ENCODE measurements at regions not wholly inside any gene's neighbourhood (a gene's known extent, or its start where the extent isn't known, plus 50 kb on each side); places are given as distances from the start of the nearest gene placed in this dataset.

DNA sequence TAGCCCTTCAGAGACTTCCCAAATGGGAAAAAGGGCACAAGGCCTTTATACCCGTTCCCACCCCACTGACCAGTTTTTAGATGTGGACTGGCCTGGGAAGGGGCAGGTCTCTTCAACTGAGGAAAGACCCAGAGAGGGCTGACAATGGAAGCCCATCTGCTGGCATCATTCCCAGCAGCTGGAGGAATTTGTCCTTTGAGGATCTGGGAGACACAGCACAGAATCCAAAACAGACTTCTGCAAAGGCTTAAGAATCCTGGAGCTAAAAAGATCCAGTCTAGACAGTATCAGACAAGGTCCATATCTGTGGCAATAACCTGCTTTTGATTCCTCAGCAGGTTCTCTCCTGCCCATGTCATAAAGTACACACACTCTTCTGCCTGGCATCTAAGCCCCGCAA is 329.2 kb downstream of the TMEM167A start:
- TF ChIP-seq CTCF (IDR thresholded peaks at IDR 0.05; ENCODE audit: control extremely low read depth in 1 of 3, insufficient read depth in 1 of 3, low read depth in 1 of 3, low read length in 3 of 3) (no peak), SRF (IDR thresholded peaks at IDR 0.05; ENCODE audit: low read depth, low read length) (no peak), CREB1 (IDR thresholded peaks at IDR 0.05) (no peak), EZH2 (IDR thresholded peaks at IDR 0.05; ENCODE audit: low read depth, low read length, severe bottlenecking) (no peak), SP1 (IDR thresholded peaks at IDR 0.05; ENCODE audit: low read depth, low read length) (no peak), SIN3A (conservative IDR thresholded peaks at IDR 0.05 in 1 of 2, IDR thresholded peaks at IDR 0.05 in 1 of 2; ENCODE audit: low read depth in 1 of 2, low read length in 2 of 2) (no peak), CBX5 (IDR thresholded peaks at IDR 0.05; ENCODE audit: low read depth, low read length) (no peak), JUN (IDR thresholded peaks at IDR 0.05; ENCODE audit: low read depth, low read length) (no peak), TAF1 (IDR thresholded peaks at IDR 0.05; ENCODE audit: low read depth, low read length) (no peak), JUND (IDR thresholded peaks at IDR 0.05; ENCODE audit: low read length) (no peak), ZNF274 (IDR thresholded peaks at IDR 0.05; ENCODE audit: borderline replicate concordance, extremely low read depth, low read length) (no peak)

All from H1 (cell line).